ENCODE measurements at regions not wholly inside any gene's neighbourhood (a gene's known extent, or its start where the extent isn't known, plus 50 kb on each side); places are given as distances from the start of the nearest gene placed in this dataset.

GRCh38 chr1:88276163-88276562 lies 407.9 kb upstream of the PKN2 start:
- Histone ChIP-seq H3K27ac (ENCODE audit: low read length) (no peak overlapping the region), H3K4me3 (ENCODE audit: low read depth in 2 of 2, low read length in 2 of 2) (no peak overlapping the region), H3K9me3 (ENCODE audit: control insufficient read depth, insufficient read depth, low read depth, low read length) (no peaks in the 10 kb centered on the region), H3K4me1 (ENCODE audit: control insufficient read depth, insufficient read depth, low read length) (no peaks in the 10 kb centered on the region), H3K36me3 (ENCODE audit: control insufficient read depth, insufficient read depth, low read length) (no peaks in the 10 kb centered on the region), H3K27me3 (ENCODE audit: control insufficient read depth, insufficient read depth, low read length) (no peaks in the 10 kb centered on the region; the same call in 1 of the 2 replicates)
- POLR2A ChIA-PET: no interaction called here
- in situ Hi-C loops (cut with HindIII; ENCODE audit: low pct_unique_long_range_greater_than_20kb, low sequenced_read_pairs): no loop called here
- ATAC-seq (no peak), DNase-seq (ENCODE audit: low read depth, low spot score) (no peak)
- CTCF ChIA-PET: no interaction called here
- TF ChIP-seq REST (IDR thresholded peaks at IDR 0.05; ENCODE audit: insufficient read depth in 1 of 2, low read depth in 2 of 2, low read length in 1 of 2): no peak
- TF ChIP-seq, protein P1, sequence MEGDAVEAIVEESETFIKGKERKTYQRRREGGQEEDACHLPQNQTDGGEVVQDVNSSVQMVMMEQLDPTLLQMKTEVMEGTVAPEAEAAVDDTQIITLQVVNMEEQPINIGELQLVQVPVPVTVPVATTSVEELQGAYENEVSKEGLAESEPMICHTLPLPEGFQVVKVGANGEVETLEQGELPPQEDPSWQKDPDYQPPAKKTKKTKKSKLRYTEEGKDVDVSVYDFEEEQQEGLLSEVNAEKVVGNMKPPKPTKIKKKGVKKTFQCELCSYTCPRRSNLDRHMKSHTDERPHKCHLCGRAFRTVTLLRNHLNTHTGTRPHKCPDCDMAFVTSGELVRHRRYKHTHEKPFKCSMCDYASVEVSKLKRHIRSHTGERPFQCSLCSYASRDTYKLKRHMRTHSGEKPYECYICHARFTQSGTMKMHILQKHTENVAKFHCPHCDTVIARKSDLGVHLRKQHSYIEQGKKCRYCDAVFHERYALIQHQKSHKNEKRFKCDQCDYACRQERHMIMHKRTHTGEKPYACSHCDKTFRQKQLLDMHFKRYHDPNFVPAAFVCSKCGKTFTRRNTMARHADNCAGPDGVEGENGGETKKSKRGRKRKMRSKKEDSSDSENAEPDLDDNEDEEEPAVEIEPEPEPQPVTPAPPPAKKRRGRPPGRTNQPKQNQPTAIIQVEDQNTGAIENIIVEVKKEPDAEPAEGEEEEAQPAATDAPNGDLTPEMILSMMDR (IDR thresholded peaks at IDR 0.05): no peak
- TF ChIP-seq POLR2AphosphoS5 (IDR thresholded peaks at IDR 0.05; ENCODE audit: low read depth, low read length): no peak
- no peak for TF ChIP-seq TCF7L2 (IDR thresholded peaks at IDR 0.05; ENCODE audit: low read depth, low read length)
- no peak for TF ChIP-seq SIN3A (IDR thresholded peaks at IDR 0.05; ENCODE audit: borderline replicate concordance, insufficient read depth, low read depth, low read length)
- intact Hi-C loops (cut with micrococcal nuclease; ENCODE audit: unreplicated experiment): no loop called here
- BruUV-seq (replicated peaks): no TSS peak

DNA sequence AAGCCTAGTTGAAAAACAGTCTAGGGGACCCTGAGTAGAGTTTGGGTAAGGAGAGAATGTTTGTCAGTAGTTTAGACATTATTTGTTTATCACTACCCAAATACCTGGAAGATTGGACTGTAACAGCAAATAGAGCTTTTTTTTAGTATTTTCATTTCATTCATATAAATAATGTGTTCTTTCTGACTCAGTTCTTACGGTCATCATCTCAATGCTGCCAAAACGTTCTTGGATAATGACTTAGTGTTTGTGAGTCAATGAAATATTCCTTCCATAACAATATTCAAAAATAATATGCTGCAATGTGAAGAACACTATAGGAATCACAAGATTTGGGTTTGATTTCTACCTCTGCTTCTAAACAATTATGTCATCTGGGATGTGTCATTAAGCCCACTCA lies 400.0 kb upstream of the PKN2 start:
- TF ChIP-seq POLR2AphosphoS5 (IDR thresholded peaks at IDR 0.05; ENCODE audit: low read depth, low read length) (no peak), REST (IDR thresholded peaks at IDR 0.05; ENCODE audit: insufficient read depth in 1 of 2, low read depth in 2 of 2, low read length in 1 of 2) (no peak), SIN3A (IDR thresholded peaks at IDR 0.05; ENCODE audit: borderline replicate concordance, insufficient read depth, low read depth, low read length) (no peak), TCF7L2 (IDR thresholded peaks at IDR 0.05; ENCODE audit: low read depth, low read length) (no peak)
- TF ChIP-seq, protein P1 (IDR thresholded peaks at IDR 0.05): no peak
- no TSS peak for BruUV-seq (replicated peaks)
- H3K27ac ChIP-seq (ENCODE audit: low read length): no peak overlapping the region
- no peaks in the 10 kb centered on the region for H3K9me3 ChIP-seq (ENCODE audit: control insufficient read depth, insufficient read depth, low read depth, low read length)
- H3K4me1 ChIP-seq (ENCODE audit: control insufficient read depth, insufficient read depth, low read length): no peaks in the 10 kb centered on the region
- H3K4me3 ChIP-seq (ENCODE audit: low read depth in 2 of 2, low read length in 2 of 2): no peak overlapping the region
- DNase-seq (ENCODE audit: low read depth, low spot score) (no peak), ATAC-seq (no peak)
- no peaks in the 10 kb centered on the region for H3K27me3 ChIP-seq (ENCODE audit: control insufficient read depth, insufficient read depth, low read length)
- POLR2A ChIA-PET: no interaction called here
- in situ Hi-C loops (cut with HindIII; ENCODE audit: low pct_unique_long_range_greater_than_20kb, low sequenced_read_pairs) (no loop called here), intact Hi-C loops (cut with micrococcal nuclease; ENCODE audit: unreplicated experiment) (no loop called here)
- CTCF ChIA-PET: no interaction called here
- H3K36me3 ChIP-seq (ENCODE audit: control insufficient read depth, insufficient read depth, low read length): no peaks in the 10 kb centered on the region

Measured in Panc1 (cell line).